Fibroblast of lung (primary cell): ENCODE measurements at regions not wholly inside any gene's neighbourhood (a gene's known extent, or its start where the extent isn't known, plus 50 kb on each side); places are given as distances from the start of the nearest gene placed in this dataset.

Experiments
- CTCF ChIP-seq, 2 donors: IDR thresholded peaks in 1 of 2; conservative IDR thresholded peaks in 1 of 2; 1 replicate in 1 of 2; 2 replicates in 1 of 2; pipeline ENCODE4 v1.5.1; 2011 to 2012; ENCODE audit warnings: low read length in 2 of 2, control low read depth in 1 of 2, inconsistent platforms in 1 of 2, low read depth in 1 of 2, mild to moderate bottlenecking in 1 of 2
- EZH2 ChIP-seq: IDR thresholded peaks from 2 replicates; pipeline ENCODE4 v1.5.1; 2012; ENCODE audit warnings: low read length, control low read depth, mild to moderate bottlenecking; ENCODE audit errors: missing control alignments

DNA sequence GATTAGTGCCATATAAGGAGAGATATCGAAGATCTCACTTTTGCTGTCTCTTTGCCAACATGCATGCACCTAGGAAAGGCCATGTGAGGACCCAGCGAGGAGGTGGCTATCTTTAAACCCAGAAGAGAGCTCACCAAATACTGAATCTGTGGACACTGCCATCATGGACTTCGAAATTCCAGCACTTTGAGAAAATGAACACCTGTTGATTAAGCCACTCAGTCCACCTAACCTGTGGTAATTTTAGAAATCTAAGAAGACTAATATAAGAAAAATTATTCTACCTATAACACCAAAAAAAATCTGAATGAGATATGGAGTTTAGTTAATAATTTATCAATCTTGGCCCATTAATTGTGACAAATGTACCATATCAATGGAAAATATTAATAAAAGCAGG lies 193.6 kb upstream of the CARD18 start:
- TF ChIP-seq CTCF (conservative IDR thresholded peaks at IDR 0.05 in 1 of 2, IDR thresholded peaks at IDR 0.05 in 1 of 2; ENCODE audit: low read depth in 1 of 2, low read length in 2 of 2) = no peak
- TF ChIP-seq EZH2 = no peak
